Embryonic facial prominence (tissue), 1 donor: ENCODE measurements at regions not wholly inside any gene's neighbourhood (a gene's known extent, or its start where the extent isn't known, plus 50 kb on each side); places are given as distances from the start of the nearest gene placed in this dataset.

Experiments
- DNase-seq: peaks from one replicate; pipeline ENCODE4 v3.0.0-alpha.2; 2016; ENCODE audit errors: extremely low spot score

DNA sequence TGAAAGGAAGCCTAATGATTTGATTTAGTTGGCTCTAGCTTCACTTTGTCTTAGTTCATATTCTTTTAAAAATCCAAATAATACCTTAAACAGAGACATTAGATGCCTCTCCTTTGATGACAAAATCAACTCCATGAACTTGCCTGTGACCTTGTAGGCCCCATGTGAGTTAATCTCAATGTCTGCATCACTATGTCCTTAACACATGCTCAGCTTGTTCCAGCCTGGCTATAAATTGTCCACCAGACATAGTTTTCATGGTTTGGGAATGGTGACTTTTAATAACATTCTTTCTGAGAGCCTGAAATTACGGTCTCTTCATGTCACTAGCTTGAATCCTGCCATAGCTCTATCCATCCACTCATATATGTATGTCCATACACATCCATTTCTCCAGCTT, 656.3 kb upstream of the IGFBP3 start:
- no peak for DNase-seq

DNA sequence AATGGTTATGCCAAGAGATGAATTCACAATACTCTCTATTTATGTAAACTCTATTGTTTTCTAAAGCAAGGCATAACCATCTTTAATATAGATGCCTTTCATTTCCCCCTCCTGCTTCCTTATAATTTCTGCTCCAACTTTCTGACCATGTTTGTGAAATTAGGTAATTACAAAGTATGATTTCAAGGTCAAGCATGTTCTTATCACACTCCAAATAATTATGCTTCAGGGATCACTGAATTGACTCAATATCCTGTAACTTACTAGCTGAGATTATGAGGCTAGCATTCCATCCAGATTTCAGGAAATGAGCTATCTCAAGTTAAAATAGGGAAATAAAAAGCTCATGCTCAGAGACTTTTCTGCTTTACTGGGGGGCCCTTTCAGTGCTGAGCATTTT, 655.9 kb upstream of the IGFBP3 start:
- no peak for DNase-seq

DNA sequence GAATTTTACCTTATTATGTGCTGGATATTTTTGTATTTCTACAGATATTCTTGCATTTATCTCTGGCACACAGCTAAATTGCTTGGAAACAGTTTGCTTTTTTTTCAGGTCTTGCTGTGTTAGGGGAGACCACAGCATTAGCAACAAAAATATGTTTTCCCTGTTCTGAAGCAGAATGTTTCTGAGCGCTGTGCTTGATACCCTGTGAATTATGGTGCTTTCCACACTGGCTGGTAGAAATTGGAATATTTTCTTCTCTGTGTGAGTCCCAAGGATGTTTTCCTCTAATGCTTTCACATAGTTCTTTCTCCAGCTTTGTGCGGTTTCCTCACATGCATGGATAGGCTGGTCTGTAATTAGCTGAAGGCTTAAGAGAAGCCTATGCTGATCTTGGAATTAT, 651.6 kb upstream of the IGFBP3 start:
- DNase-seq, result no peak

DNA sequence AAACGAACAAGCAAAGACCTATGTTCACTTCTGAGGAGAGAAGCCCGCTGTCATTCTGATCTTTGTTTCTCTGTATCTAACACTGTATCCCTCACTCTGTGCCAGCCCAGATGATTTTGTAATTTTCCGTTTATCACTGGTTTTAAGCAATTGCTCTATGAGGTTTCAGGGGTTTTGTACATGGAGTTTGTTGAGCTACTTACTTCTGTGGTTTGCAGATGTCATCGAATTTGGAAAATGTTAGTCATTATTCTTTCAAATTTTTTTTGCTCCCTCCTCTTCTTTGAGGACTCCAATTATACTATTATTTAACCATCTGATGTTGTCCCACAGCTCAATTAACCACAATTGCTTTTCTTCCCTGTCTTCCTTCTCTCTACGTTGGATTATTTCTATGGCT, 650.9 kb upstream of the IGFBP3 start:
- DNase-seq, result no peak

DNA sequence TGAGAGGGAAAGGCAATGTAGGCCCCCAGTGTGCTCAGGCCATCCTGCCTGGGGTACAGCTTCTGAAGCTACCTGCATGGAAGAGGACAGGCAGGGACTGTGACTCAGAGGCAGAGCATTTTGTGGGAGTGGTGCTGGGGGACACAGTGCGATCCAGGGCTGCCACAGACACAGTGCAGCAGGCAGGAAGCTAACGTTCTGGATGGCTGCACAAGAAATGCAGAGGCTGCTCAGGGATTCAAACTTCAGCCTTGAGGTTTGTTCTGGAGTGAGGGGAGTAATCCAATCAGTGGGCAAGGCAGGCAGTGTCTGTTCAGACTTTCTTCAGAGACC, 648.0 kb upstream of the IGFBP3 start:
- DNase-seq, result no peak

DNA sequence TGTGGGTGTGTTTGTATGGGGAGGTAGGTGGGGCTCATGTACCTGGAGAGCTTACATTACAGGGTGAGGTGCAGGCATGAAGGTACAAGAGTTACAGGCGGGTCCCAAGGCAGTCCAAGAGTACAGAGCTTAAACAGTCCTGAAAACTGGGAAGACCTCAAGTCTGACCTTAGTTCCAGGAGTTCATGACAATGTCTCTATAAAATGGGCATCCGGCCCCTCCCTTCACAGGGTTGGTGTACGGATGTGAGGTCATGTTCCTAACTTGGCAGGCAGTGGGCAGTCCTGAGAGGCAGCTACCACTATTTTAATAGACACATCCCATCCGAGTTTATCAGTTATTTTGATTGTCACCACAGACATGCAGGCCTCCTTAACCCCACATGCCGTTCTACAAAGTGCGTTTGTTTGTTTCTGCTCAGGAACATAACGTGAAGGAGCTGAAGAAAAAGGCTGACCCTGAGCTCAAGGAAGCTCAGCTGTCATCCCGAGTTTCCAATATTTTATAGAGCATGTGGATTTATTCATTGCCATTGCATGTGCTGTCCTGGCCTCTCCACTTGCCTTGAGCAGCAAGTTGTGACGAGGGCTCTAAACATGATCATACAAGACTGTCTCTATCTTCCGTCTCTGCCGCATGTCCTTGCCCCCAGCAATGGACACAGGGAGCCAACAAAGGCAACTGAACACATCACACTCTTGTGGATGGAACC, 647.5 kb upstream of the IGFBP3 start:
- DNase-seq, result no peak

DNA sequence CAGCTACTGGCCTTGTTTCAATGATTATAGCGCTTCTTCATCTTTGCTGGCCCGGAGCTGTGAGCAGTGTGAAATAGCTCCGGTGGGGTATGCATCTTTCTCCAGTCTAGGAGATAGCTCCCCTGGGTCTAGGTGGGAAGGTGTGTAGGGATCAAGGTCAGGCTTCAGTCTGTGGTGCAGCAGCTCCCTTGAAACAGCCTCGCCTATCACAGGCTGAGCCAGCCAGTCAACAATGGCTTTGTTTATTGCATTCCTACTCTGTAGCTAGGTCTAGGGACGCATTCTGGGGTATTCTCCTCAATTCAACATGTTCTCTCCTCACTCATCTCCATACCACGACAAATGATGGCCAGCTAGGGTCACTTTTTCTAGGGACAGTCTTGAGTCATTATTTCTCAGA, 646.8 kb upstream of the IGFBP3 start:
- DNase-seq, result no peak

DNA sequence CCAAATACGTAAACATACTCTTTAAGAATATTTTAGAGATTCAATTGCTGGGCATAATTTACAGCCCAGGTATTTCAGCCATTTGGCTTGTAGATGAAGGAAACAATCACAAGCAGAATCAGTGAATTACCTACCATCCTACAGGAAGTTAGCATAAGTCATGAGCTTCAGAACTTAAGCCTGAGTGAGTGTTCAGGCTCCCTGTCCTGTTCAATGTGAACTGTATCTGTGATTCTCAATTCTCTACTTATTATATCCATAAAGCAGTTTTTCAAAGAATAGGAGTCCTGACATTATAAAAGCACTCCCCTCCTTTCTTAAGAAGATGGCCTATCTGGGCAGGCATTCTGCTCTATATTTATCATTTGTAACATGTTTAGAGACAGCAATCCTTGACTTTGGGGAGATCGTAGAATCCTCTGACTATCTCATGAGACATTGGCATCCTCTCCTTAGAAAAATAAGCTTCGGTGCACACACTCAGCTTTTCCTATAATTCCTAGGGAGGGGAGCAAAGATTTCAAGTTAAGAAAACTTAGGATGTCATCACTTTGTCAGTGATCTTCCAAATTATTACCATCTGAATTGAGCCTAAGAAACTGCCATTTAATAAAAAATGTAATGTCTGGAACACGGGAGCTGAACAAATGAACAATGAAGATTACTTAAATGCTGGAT, 645.2 kb upstream of the IGFBP3 start:
- no peak for DNase-seq

DNA sequence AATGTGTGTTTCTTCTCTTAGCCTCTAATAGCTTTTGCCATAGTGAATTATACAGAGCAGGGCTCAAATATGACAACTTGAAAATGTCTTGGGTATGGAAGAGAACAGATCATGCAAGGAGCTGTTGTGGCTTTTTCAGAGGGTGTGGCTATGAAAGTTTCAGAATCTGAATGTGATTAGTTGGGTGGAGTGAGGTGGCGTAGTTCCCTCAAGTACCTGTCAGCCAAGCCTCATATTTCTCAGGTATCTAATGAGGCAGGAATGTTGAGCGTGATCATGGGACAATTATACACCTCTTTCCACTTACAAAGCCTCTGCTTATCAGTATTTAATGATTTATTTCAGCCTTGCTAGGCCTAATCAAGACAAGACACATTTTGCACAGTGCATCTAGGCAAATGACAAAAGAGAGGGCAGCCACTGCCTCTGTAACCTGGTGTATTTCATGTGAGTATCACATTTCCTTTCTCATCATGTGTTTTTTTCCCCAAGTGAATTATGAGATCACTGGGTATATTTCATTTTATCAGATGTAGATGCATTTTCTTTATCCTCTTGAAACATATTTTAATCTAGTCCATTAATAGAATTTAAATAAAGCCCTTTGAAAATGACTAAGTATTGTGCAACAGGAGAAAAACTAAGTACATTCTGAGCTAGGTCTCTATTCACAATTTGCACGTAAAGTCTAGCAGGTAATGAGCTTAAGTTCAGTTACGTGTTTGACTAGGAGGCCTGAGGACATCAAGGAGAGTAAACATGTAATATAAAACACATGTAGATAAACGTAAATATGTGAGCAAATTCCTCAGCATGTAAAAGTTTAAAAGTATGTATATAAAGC, 644.4 kb upstream of the IGFBP3 start:
- no peak for DNase-seq

DNA sequence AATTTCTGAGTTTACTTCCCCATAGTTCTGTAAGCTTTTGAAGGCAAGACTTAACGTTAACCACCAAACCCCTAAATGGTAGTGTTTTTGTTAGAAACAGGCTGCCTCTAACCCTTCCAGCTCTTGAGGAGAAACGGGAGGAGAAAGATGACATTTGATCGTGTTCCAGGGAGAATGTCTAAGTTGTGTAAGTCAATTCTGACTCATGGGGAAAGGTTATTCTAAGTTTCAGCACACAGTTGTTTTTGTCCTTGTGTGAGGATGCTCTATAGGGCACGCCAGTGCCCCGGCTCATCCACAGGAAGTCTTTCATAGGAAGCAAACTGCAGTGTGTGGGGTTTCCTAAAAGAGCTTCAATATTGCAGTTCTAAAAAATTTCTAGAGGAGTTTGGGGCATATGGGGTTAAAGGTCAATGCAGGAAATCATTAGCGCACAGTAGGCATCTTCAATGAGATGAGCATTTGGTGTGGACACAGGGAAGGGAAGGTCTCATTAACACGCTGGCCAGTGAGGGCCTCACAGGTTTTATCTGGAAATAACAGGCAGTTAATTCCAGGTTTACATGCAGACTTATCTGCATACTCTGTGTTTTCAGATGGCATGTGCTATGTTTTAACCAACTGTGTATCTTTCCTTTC, 638.2 kb upstream of the IGFBP3 start:
- DNase-seq, result no peak

DNA sequence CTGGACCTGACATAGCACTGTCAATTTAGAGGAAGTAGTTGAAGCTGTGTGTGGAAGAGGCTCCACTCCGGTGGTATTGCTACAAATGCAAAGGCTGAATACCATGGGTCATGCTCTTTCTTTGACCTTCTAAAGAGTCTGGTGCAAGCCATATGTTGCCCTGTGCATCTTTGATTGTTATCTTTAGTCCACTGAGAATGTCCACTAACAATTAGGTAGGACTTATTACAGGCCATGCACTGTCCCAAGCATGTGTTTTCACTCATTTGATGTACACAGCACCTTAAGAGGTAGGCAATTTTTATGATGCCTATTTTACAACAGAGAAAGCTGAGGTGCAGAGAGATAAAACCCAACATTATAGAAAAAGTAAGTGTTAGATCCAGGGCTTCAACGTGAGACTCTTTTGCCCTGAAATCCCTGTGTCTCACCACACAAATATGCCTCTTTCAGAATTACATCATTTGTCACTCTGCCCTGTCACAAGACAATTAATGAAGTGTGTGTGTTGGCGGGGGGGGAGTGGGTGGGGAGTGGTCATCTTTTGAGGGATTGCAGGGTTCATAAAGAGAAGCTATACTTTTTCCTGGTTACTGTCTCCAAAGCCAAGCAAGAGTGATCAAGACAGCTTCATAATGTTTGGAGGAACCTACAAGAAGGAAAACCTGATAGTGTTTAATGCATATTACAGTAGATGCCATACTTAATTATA, 637.6 kb upstream of the IGFBP3 start:
- DNase-seq, result no peak

DNA sequence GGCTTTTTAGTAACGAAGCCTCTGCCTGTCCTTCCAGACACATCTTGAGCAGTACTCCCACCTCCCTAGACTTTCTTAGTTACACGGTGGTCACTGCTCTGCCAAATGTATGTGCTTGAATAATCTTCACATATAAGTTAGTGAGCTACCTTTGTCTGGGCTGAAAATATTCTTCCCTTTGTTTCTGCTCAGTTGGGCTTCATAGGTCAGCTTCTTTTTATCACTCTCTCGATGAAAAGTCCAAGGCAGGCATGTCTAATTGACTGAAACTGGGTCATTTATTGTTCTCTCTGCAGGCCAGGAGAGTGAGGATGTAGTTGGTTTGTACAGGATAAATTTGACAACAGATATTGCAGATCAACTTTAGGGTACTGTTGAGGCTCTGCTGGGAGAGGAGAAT, 636.7 kb upstream of the IGFBP3 start:
- no peak for DNase-seq

DNA sequence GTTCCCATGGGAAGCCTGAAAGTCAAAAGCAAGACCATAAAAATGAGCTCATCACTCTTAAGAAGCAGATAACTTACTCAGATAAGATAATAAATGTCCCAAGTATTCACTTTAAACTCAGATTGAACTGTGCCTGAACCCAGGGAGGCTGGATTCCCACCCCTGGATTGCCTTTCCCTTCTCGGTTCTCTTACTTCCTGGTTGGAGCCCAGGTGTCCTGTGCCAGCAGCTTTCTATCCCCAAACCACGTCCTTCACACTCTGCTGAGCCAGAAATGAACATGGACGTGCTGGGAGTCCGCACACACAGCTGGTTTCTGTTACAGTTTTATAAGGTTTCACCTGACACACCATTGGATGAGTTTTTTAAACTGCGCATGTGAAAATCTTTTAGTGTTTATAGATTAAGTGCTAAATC, 636.2 kb upstream of the IGFBP3 start:
- DNase-seq, result no peak

DNA sequence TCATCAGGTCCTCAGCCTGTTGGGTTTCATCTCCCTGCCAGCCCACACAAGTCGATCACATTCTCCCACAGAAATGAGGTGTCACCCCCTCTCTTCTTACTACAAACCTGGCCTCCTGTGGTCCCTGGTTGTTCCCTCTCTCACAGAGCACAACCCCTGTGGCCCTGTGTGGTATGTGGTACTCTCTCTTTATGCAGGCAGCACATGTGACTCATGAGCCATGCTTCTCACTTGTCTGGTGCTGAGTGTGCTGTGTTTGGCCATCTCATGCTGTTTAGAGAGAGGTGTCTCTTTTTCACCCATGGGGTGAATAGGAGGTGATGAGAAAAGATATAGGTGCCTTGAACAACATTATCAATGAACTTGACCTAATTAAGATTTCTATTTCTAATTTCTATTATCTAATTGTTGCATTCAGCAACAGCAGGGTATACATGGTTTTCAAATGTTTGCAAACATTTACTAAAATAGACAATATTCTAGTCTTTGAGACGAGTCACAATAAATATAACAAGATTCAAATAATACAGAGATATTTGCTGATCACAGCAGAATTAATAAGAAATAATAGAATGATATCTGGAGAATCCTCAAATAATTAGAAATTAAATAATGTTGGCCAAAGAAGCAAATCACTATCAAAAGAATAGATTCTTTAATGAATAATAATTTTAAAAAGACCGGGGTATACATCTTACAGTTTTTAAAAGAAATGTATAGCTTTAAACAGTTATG, 633.8 kb upstream of the IGFBP3 start:
- no peak for DNase-seq

DNA sequence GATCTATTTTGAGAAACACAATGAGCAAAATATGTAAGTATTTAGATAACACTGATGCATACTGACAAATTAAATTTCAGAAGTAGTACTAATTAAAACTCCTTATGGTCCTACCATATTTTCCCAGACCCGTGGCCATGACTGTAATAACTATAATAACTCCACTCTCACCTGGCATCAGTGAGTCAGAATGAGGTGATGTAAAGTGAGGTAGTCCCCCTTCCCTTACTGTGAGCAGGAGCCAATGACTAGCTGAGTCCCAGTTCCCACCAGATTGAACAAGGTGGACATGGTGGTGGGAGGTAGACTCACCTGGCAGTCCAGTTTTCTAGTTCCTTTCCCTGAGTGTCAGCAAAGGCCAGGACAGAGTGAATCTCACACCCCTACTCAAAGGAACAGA, 630.5 kb upstream of the IGFBP3 start:
- no peak for DNase-seq

DNA sequence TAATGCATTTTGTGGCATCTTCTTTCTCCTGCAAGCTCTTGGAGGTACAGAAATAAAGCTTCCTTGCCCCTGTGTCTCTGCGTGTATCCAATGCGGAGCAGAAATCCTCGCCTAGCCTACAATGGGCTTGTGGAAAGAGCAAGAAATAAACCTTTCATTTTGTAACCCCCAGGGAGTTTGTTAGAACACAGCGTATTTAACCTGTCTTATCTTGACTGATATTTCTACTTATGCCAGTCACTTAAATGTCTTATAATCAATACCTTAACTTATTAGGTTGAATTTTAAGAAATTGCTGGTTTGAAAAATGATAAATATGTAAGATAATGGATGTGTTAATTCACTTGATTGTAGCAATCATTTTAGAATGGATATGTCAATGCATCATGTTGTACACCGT, 629.8 kb upstream of the IGFBP3 start:
- no peak for DNase-seq

DNA sequence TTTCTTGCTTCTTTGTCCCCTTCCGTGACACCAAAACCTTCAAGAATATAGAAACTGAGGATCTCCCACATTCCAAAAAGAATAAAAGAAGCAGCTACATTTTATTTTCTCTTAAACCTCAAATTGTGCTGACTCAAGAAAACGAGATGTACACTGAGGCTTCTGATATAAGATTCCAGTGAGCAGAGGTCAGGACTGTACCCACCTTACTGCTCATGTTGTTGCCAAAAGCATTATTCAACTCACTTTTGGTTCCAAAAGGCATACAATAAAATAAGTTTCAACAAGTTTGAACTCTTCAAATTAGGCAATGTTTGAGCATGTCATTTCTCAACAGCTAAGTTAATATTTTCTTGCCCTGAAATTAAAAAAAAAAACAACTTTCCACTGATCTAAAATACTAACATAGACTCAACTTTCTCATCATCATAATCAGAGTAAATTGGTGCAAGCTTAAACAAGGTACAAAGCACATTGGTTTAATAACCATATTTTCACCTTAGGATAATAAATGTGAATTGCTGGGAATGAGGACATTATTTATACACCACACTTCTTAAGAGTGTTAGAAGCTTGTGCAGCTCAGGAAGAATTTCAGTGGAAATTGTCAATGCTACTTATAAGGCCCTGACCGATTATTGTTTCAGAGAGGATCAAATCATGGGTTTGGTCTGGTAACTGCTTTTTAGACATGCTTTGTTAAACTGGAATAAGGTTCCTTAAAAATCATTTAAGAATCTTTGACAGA, 629.0 kb upstream of the IGFBP3 start:
- no peak for DNase-seq

DNA sequence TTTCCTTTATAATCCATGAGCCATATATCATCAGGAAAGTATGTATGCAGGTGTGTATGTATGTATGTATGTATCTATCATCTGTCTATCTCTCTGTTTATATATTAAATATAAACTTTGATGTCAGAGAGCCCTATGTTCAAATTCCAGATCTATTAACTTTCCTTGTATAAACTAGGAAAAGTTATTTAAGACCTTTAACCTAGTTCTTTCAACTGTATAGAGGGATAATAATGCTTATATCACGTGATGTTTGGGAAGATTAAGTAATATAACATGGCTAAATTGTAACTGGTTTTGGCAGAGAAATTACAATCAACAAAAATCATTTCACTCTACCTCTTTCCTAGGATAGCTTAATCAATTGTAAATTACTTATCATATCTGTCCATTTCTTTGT, 628.3 kb upstream of the IGFBP3 start:
- DNase-seq, result no peak

DNA sequence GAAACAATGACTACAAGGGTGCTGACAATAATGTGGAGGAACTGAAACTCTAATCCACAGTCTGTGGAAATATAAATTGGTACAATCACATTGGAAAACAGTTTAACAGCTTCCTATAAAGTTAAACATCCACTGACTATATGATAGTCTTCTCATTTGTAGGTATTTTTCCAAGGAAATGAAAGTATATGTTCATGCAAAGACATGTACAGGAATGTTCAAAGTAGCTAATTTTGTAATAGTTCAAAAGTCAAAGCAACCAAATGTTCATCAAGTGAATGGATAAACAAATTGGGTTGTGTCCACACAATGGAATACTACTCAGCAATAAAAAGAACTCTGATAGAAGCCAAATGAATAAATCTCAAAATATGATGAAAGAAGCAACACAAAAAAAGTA, 626.0 kb upstream of the IGFBP3 start:
- no peak for DNase-seq

DNA sequence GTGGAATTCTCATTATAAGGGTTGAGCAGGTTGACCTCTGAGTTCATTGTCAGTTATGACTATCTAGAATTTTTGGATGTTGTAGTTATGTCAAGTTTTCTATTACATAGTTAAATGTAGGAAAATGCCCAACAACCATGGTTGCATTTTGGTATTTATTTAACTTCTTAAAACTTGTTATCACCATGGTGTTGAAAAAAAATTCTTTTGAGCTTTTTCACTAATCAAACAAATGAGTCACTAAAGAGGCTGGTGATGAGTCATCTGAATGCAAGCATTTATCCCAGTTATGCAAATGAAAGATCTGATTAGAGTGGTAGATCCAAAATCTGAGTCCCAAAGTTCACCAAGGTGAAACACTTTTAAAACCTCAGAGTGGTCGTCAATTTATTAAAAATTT, 624.7 kb upstream of the IGFBP3 start:
- DNase-seq, result no peak
